Fibroblast of lung (primary cell): ENCODE measurements at regions not wholly inside any gene's neighbourhood (a gene's known extent, or its start where the extent isn't known, plus 50 kb on each side); places are given as distances from the start of the nearest gene placed in this dataset.

ENCODE experiments used
- EZH2 ChIP-seq: IDR thresholded peaks from 2 replicates; pipeline ENCODE4 v1.5.1; 2012; ENCODE audit warnings: low read length, control low read depth, mild to moderate bottlenecking; ENCODE audit errors: missing control alignments
- TF ChIP-seq, protein P1 (sequence below), 2 donors: IDR thresholded peaks in 1 of 2; conservative IDR thresholded peaks in 1 of 2; 1 replicate in 1 of 2; 2 replicates in 1 of 2; pipeline ENCODE4 v1.5.1; 2011 to 2012; ENCODE audit warnings: low read length in 2 of 2, control low read depth in 1 of 2, inconsistent platforms in 1 of 2, low read depth in 1 of 2, mild to moderate bottlenecking in 1 of 2

DNA sequence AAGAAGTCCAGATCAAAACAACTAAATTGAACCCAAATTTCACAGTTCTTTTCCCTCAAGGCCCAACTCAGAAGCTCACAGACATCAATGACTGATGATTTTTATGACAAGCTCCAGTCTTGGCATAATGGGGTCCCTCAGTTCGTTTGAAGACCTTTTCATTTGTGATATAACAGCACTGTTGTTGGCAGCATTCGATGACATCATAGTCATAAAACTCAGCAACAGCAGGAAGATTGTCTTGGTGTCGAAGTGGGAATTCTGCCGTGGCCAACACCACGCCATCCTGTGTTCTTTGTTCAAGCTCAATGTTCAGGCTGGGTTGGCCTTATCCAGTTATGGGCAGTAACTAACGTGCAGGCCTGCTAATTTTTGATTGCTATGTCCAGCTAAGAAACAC is 261.7 kb downstream of the C7orf25 start:
- TF ChIP-seq, protein P1, sequence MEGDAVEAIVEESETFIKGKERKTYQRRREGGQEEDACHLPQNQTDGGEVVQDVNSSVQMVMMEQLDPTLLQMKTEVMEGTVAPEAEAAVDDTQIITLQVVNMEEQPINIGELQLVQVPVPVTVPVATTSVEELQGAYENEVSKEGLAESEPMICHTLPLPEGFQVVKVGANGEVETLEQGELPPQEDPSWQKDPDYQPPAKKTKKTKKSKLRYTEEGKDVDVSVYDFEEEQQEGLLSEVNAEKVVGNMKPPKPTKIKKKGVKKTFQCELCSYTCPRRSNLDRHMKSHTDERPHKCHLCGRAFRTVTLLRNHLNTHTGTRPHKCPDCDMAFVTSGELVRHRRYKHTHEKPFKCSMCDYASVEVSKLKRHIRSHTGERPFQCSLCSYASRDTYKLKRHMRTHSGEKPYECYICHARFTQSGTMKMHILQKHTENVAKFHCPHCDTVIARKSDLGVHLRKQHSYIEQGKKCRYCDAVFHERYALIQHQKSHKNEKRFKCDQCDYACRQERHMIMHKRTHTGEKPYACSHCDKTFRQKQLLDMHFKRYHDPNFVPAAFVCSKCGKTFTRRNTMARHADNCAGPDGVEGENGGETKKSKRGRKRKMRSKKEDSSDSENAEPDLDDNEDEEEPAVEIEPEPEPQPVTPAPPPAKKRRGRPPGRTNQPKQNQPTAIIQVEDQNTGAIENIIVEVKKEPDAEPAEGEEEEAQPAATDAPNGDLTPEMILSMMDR (conservative IDR thresholded peaks at IDR 0.05 in 1 of 2, IDR thresholded peaks at IDR 0.05 in 1 of 2; ENCODE audit: low read depth in 1 of 2, low read length in 2 of 2): no peak
- TF ChIP-seq EZH2: no peak
